Breast epithelium (tissue), 3 donors: ENCODE measurements at regions not wholly inside any gene's neighbourhood (a gene's known extent, or its start where the extent isn't known, plus 50 kb on each side); places are given as distances from the start of the nearest gene placed in this dataset.

Experiments used
- POLR2A ChIP-seq: fragments of 450-650 bp; IDR thresholded peaks from one replicate; pipeline ENCODE4 v1.6.1; 2016; ENCODE audit warnings: antibody characterized with exemption, mild to moderate bottlenecking, moderate library complexity
- POLR2AphosphoS5 ChIP-seq, 3 donors: sonication (generic); formaldehyde crosslinking; IDR thresholded peaks; one replicate each; pipeline ENCODE4 v1.6.1; 2017; ENCODE audit warnings: antibody characterized with exemption in 3 of 3
- TF ChIP-seq, protein P1 (sequence below), 3 donors: fragments of 450-650 bp; IDR thresholded peaks; one replicate each; pipeline ENCODE4 v1.5.1; 2016 to 2017; ENCODE audit warnings: antibody characterized with exemption in 3 of 3, mild to moderate bottlenecking in 3 of 3, moderate library complexity in 3 of 3

DNA sequence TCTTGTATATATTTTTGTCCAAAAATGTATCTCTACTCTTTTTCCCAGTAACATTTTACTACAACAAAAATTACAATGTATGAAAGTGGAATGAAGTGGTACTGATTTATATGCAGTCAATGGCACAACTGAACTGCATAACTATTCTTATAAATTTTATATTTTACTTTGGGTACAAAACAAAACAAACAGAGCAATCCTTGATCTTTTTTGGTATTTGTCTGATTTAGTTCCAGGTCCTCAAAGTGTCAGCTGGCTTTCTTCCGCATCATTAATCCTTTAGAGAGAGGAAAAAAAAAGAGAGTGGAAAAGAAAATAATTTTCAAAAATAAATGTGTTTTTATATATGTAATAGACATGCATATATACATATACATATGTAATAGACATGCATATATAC lies 252.4 kb upstream of the SLIT2 start:
- TF ChIP-seq, protein P1, sequence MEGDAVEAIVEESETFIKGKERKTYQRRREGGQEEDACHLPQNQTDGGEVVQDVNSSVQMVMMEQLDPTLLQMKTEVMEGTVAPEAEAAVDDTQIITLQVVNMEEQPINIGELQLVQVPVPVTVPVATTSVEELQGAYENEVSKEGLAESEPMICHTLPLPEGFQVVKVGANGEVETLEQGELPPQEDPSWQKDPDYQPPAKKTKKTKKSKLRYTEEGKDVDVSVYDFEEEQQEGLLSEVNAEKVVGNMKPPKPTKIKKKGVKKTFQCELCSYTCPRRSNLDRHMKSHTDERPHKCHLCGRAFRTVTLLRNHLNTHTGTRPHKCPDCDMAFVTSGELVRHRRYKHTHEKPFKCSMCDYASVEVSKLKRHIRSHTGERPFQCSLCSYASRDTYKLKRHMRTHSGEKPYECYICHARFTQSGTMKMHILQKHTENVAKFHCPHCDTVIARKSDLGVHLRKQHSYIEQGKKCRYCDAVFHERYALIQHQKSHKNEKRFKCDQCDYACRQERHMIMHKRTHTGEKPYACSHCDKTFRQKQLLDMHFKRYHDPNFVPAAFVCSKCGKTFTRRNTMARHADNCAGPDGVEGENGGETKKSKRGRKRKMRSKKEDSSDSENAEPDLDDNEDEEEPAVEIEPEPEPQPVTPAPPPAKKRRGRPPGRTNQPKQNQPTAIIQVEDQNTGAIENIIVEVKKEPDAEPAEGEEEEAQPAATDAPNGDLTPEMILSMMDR (IDR thresholded peaks at IDR 0.05): no peak
- no peak for TF ChIP-seq POLR2AphosphoS5 (IDR thresholded peaks at IDR 0.05)
- no peak for TF ChIP-seq POLR2A
